WTC11 (cell line): ENCODE measurements at regions not wholly inside any gene's neighbourhood (a gene's known extent, or its start where the extent isn't known, plus 50 kb on each side); places are given as distances from the start of the nearest gene placed in this dataset.

Source experiments
- ATAC-seq: fragments of 200-7000 bp; cut with Tn5 transposase; 2 replicates; pipeline ENCODE4 v1.10.0; 2021; ENCODE audit warnings: mild to moderate bottlenecking, moderate library complexity
- CTCF ChIA-PET: fragments of 300-600 bp; sonication (Branson Sonifier 250); formaldehyde crosslinking; loops from one replicate; lab custom pipeline; 2021; ENCODE audit warnings: antibody characterized with exemption; lab: Charles Lee
- POLR2A ChIA-PET: fragments of 350-600 bp; sonication (Branson Sonifier 250); formaldehyde crosslinking; loops from one replicate; lab custom pipeline; 2021; ENCODE audit warnings: antibody characterized with exemption; lab: Charles Lee
- DNase-seq: peaks from one replicate; pipeline ENCODE4 v3.0.0; 2021; ENCODE audit warnings: low spot score
- H3K27ac Mint-ChIP-seq: 2 replicates; pipeline ENCODE4 v1.8.0; 2021; ENCODE audit warnings: mixed read lengths
- H3K27me3 Mint-ChIP-seq: 2 replicates; pipeline ENCODE4 v1.8.0; 2021; ENCODE audit warnings: low read depth, mild to moderate bottlenecking, moderate library complexity, mixed read lengths
- H3K36me3 Mint-ChIP-seq: 2 replicates; pipeline ENCODE4 v1.8.0; 2021; ENCODE audit warnings: mixed read lengths
- H3K4me1 Mint-ChIP-seq: 2 replicates; pipeline ENCODE4 v1.8.0; 2022; ENCODE audit warnings: mixed read lengths
- H3K4me3 Mint-ChIP-seq: 2 replicates; pipeline ENCODE4 v1.8.0; 2021; ENCODE audit warnings: mild to moderate bottlenecking, moderate library complexity, mixed read lengths
- H3K9me3 Mint-ChIP-seq: 2 replicates; pipeline ENCODE4 v1.8.0; 2021; ENCODE audit warnings: mixed read lengths
- ATF6 ChIP-seq: sonication (generic); formaldehyde crosslinking; IDR thresholded peaks from 2 replicates; pipeline ENCODE4 v1.8.1; 2023; ENCODE audit warnings: mild to moderate bottlenecking, missing genetic modification reagents
- ESRRA ChIP-seq: sonication (generic); formaldehyde crosslinking; IDR thresholded peaks from 2 replicates; pipeline ENCODE4 v1.8.1; 2022; ENCODE audit warnings: mild to moderate bottlenecking, missing genetic modification reagents, borderline replicate concordance
- JAZF1 ChIP-seq: fragments of 250-450 bp; sonication (Bioruptor Pico); IDR thresholded peaks from 2 replicates; pipeline ENCODE4 v1.9.0; 2021; ENCODE audit warnings: moderate library complexity, mild to moderate bottlenecking, inconsistent platforms
- NFATC4 ChIP-seq: fragments of 250-450 bp; sonication (Bioruptor Pico); IDR thresholded peaks from 2 replicates; pipeline ENCODE4 v1.9.0; 2021; ENCODE audit warnings: mild to moderate bottlenecking
- NFYB ChIP-seq: sonication (generic); formaldehyde crosslinking; conservative IDR thresholded peaks from 2 replicates; pipeline ENCODE4 v1.8.0; 2022; ENCODE audit warnings: low read depth, missing genetic modification reagents
- NR1H2 ChIP-seq: sonication (generic); formaldehyde crosslinking; IDR thresholded peaks from 2 replicates; pipeline ENCODE4 v1.9.0; 2021; ENCODE audit warnings: mild to moderate bottlenecking, moderate library complexity, missing genetic modification reagents
- OVOL2 ChIP-seq: fragments of 250-450 bp; sonication (Bioruptor Pico); IDR thresholded peaks from 2 replicates; pipeline ENCODE4 v1.9.0; 2021; ENCODE audit warnings: mild to moderate bottlenecking, borderline replicate concordance
- PRDM15 ChIP-seq: sonication (generic); formaldehyde crosslinking; IDR thresholded peaks from 2 replicates; pipeline ENCODE4 v1.8.0; 2022; ENCODE audit warnings: missing genetic modification reagents
- PRRX2 ChIP-seq: fragments of 250-450 bp; sonication (Bioruptor Pico); IDR thresholded peaks from 2 replicates; pipeline ENCODE4 v1.8.0; 2021; ENCODE audit warnings: mild to moderate bottlenecking
- SMAD4 ChIP-seq: sonication (generic); formaldehyde crosslinking; IDR thresholded peaks from 2 replicates; pipeline ENCODE4 v1.8.0; 2022; ENCODE audit warnings: mild to moderate bottlenecking, missing genetic modification reagents
- SOX15 ChIP-seq: fragments of 250-450 bp; sonication (Bioruptor Pico); IDR thresholded peaks from 2 replicates; pipeline ENCODE4 v1.9.0; 2021; ENCODE audit warnings: mild to moderate bottlenecking
- ZNF138 ChIP-seq: sonication (generic); formaldehyde crosslinking; conservative IDR thresholded peaks from 2 replicates; pipeline ENCODE4 v1.8.1; 2022; ENCODE audit warnings: mild to moderate bottlenecking, moderate library complexity, missing genetic modification reagents
- ZNF232 ChIP-seq: sonication (generic); formaldehyde crosslinking; IDR thresholded peaks from 2 replicates; pipeline ENCODE4 v1.8.0; 2022; ENCODE audit warnings: mild to moderate bottlenecking, missing genetic modification reagents
- ZNF532 ChIP-seq: fragments of 250-450 bp; sonication (Bioruptor Pico); IDR thresholded peaks from 2 replicates; pipeline ENCODE4 v1.9.0; 2021; ENCODE audit warnings: mild to moderate bottlenecking, borderline replicate concordance
- ZNF671 ChIP-seq: fragments of 250-450 bp; sonication (Bioruptor Pico); IDR thresholded peaks from 2 replicates; pipeline ENCODE4 v1.8.0; 2021; ENCODE audit warnings: mild to moderate bottlenecking
- TF ChIP-seq, protein P1 (sequence below): sonication (generic); formaldehyde crosslinking; IDR thresholded peaks from 2 replicates; pipeline ENCODE4 v1.8.0; 2022; ENCODE audit warnings: mild to moderate bottlenecking, missing genetic modification reagents
- TF ChIP-seq, protein P2 (sequence below): fragments of 250-450 bp; sonication (Bioruptor Pico); IDR thresholded peaks from 2 replicates; pipeline ENCODE4 v1.9.0; 2021; ENCODE audit warnings: moderate library complexity, mild to moderate bottlenecking, inconsistent platforms, borderline replicate concordance
- TF ChIP-seq, protein P3 (sequence below): sonication (generic); formaldehyde crosslinking; IDR thresholded peaks from 2 replicates; pipeline ENCODE4 v1.8.1; 2023; ENCODE audit warnings: mild to moderate bottlenecking, missing genetic modification reagents

DNA sequence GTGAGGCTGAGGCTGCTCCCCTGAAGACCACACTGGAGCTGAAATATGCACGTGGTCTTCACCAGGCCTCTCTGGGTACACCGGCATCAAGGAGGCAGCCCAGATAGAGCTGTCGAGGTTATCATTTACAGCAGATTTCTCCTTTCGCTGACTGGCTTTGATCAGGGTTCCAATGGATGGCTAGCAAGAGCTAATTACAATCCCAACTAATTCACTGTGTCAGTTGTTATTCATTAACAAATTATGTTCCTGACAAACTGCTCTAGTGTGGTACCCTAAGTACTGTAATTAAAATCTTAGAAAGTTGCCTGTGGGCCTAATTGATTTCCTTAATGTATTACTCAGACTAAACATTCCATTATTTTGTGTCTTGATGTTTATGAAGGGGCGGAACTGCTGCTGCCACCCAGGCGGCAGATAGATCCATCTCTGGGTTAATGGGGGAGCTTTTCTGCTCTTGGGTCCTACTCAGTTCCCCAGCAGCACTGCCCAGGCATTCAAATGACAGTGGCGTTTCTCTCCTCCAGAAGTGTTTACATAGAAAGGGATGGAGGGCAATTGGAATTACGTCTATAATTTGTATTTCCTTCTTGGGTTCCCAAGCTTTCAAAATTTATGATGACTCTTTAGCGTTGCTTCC is 71.7 kb upstream of the RAD23B start (continued):
- TF ChIP-seq PRDM15 (CRISPR knock-in tag) = no peak
- TF ChIP-seq ZNF671 = no peak
- no peak for TF ChIP-seq PRRX2 (CRISPR knock-in tag)
- no peak for TF ChIP-seq NR1H2
- TF ChIP-seq NFATC4 (CRISPR knock-in tag) = no peak
- no peak for TF ChIP-seq SMAD4
- no peak for TF ChIP-seq ESRRA (CRISPR knock-in tag)
- TF ChIP-seq NFYB = no peak
- no peak for TF ChIP-seq SOX15 (CRISPR knock-in tag)

DNA sequence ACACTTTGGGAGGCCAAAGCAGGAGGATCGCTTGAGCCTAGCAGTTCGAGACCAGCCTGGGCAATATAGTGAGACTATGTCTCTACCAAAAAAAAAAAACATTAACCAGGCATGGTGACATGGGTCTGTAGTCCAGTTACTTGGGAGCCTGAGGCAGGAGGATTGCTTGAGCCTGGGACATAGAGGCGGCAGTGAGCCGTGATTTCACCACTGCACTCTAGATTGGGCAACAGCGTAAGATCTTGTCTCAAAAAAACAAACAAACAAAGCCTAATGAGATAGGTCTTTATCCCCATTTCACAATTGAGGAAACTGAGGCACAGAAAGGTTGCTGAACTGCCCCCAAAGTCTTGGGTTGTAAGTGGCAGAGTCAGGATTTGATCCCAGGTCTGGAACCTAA is 70.5 kb upstream of the RAD23B start:
- no peak overlapping the region for H3K4me3 Mint-ChIP-seq
- peaks cover 13% of the 10 kb centered on the region for H3K4me1 Mint-ChIP-seq
- ChIA-PET CTCF (no interaction called here), POLR2A (no interaction called here)
- H3K9me3 Mint-ChIP-seq = no peaks in the 10 kb centered on the region
- no peaks in the 10 kb centered on the region for H3K36me3 Mint-ChIP-seq
- TF ChIP-seq ZNF138 (CRISPR knock-in tag) = no peak
- TF ChIP-seq, protein P1, sequence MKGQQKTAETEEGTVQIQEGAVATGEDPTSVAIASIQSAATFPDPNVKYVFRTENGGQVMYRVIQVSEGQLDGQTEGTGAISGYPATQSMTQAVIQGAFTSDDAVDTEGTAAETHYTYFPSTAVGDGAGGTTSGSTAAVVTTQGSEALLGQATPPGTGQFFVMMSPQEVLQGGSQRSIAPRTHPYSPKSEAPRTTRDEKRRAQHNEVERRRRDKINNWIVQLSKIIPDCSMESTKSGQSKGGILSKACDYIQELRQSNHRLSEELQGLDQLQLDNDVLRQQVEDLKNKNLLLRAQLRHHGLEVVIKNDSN = no peak
- TF ChIP-seq NR1H2 = no peak
- TF ChIP-seq PRRX2 (CRISPR knock-in tag) = no peak
- ATAC-seq (no peak), DNase-seq (no peak)
- no peaks in the 10 kb centered on the region; the same call in none of the 2 replicates for H3K27me3 Mint-ChIP-seq
- no peak overlapping the region for H3K27ac Mint-ChIP-seq

DNA sequence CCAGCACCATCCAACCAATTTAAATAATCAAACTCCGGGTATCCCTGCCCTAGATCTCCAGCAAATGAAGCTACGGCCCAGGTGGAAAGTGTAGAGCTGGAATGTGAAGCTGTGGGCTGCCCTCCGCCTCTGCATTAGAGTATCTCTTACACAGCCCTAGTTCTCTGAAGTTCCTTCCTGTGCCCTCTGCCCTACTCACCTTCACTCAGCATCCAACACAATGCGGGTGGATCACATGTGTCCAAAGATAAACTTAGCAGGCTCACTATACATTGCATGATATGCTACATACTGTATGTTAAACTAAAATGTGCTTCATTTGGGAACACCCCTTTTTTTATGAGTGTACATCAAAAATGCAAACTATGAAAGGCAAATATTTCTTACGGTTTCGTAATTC is 70.0 kb upstream of the RAD23B start:
- H3K4me3 Mint-ChIP-seq = no peak overlapping the region
- H3K4me1 Mint-ChIP-seq = peaks cover 13% of the 10 kb centered on the region
- CTCF ChIA-PET = no interaction called here
- no peak overlapping the region for H3K27ac Mint-ChIP-seq
- H3K36me3 Mint-ChIP-seq = no peaks in the 10 kb centered on the region
- ATAC-seq = peak; percentile 32
- no peaks in the 10 kb centered on the region for H3K9me3 Mint-ChIP-seq
- TF ChIP-seq ATF6 (CRISPR knock-in tag) (no peak), ZNF232 (CRISPR knock-in tag) (no peak), NFATC4 (CRISPR knock-in tag) (no peak), OVOL2 (CRISPR knock-in tag) (no peak), JAZF1 (CRISPR knock-in tag) (no peak), ZNF532 (no peak), SMAD4 (no peak)
- TF ChIP-seq, protein P2, sequence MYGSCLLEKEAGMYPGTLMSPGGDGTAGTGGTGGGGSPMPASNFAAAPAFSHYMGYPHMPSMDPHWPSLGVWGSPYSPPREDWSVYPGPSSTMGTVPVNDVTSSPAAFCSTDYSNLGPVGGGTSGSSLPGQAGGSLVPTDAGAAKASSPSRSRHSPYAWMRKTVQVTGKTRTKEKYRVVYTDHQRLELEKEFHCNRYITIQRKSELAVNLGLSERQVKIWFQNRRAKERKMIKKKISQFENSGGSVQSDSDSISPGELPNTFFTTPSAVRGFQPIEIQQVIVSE = no peak
- TF ChIP-seq, protein P3, sequence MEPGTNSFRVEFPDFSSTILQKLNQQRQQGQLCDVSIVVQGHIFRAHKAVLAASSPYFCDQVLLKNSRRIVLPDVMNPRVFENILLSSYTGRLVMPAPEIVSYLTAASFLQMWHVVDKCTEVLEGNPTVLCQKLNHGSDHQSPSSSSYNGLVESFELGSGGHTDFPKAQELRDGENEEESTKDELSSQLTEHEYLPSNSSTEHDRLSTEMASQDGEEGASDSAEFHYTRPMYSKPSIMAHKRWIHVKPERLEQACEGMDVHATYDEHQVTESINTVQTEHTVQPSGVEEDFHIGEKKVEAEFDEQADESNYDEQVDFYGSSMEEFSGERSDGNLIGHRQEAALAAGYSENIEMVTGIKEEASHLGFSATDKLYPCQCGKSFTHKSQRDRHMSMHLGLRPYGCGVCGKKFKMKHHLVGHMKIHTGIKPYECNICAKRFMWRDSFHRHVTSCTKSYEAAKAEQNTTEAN = no peak
- TF ChIP-seq, all 79 proteins: peak for 0
- H3K27me3 Mint-ChIP-seq = no peaks in the 10 kb centered on the region; the same call in none of the 2 replicates
- DNase-seq = no peak
- POLR2A ChIA-PET = no interaction called here
